K562 (cell line): ENCODE measurements at regions not wholly inside any gene's neighbourhood (a gene's known extent, or its start where the extent isn't known, plus 50 kb on each side); places are given as distances from the start of the nearest gene placed in this dataset.

Experiments
- BACH1 ChIP-seq: fragments of 200-800 bp; sonication (Bioruptor generic); IDR thresholded peaks from 2 replicates; pipeline ENCODE4 v1.6.1; 2016; ENCODE audit warnings: missing genetic modification characterization, missing compliant biosample characterization
- CTCF ChIP-seq, 3 experiments: IDR thresholded peaks in 2 of 3; conservative IDR thresholded peaks in 1 of 3; 2 replicates each; pipeline ENCODE4 v1.5.1; 2011 to 2012; ENCODE audit warnings: low read length in 3 of 3, mild to moderate bottlenecking in 3 of 3, control low read depth in 2 of 3, improper control_type of control experiment in 1 of 3, inconsistent platforms in 1 of 3, low read depth in 1 of 3, mixed read lengths in 1 of 3, moderate library complexity in 1 of 3; ENCODE audit not compliant: insufficient read depth in 2 of 3
- ETV5 ChIP-seq: sonication (generic); formaldehyde crosslinking; IDR thresholded peaks from 2 replicates; pipeline ENCODE4 v1.4.0; 2020; ENCODE audit warnings: low read depth, mild to moderate bottlenecking, missing genetic modification reagents
- FOSL1 ChIP-seq: fragments of 200-800 bp; sonication (Bioruptor generic); conservative IDR thresholded peaks from 2 replicates; pipeline ENCODE4 v1.6.1; 2016; ENCODE audit warnings: missing genetic modification characterization, missing compliant biosample characterization
- NR4A1 ChIP-seq, 2 experiments: fragments of 250-450 bp in 1 of 2; fragments of 450-650 bp in 1 of 2; sonication (Bioruptor Pico) in 1 of 2; IDR thresholded peaks; 2 replicates each; pipeline versions ENCODE4 v1.4.0 to v1.6.1; 2016 to 2020; ENCODE audit warnings: mild to moderate bottlenecking in 2 of 2, missing compliant biosample characterization in 1 of 2, missing genetic modification characterization in 1 of 2, moderate library complexity in 1 of 2
- PHF8 ChIP-seq: fragments of 200-600 bp; sonication (generic); IDR thresholded peaks from 2 replicates; pipeline ENCODE4 v1.6.1; 2012; ENCODE audit warnings: mixed run types, mild to moderate bottlenecking, inconsistent platforms, low read length, moderate library complexity, borderline replicate concordance
- ZBTB7A ChIP-seq: IDR thresholded peaks from 2 replicates; pipeline ENCODE4 v1.6.1; 2011; ENCODE audit warnings: low read depth, mild to moderate bottlenecking, low read length, moderate library complexity, borderline replicate concordance; ENCODE audit not compliant: control insufficient read depth
- ZNF253 ChIP-seq: fragments of 250-450 bp; sonication (Bioruptor Pico); conservative IDR thresholded peaks from 2 replicates; pipeline ENCODE4 v1.6.1; 2021; ENCODE audit warnings: mild to moderate bottlenecking
- ZNF41 ChIP-seq: fragments of 250-450 bp; sonication (Bioruptor Pico); conservative IDR thresholded peaks from 2 replicates; pipeline ENCODE4 v1.4.0; 2020; ENCODE audit warnings: mild to moderate bottlenecking
- ZNF79 ChIP-seq: fragments of 250-450 bp; sonication (Bioruptor Pico); IDR thresholded peaks from 2 replicates; pipeline ENCODE4 v1.4.0; 2020; ENCODE audit warnings: low read depth, mild to moderate bottlenecking, moderate library complexity
- TF ChIP-seq, protein P1 (sequence below), 2 experiments: fragments of 200-800 bp in 1 of 2; sonication (Bioruptor generic) in 1 of 2; sonication (generic) in 1 of 2; formaldehyde crosslinking in 1 of 2; IDR thresholded peaks in 1 of 2; conservative IDR thresholded peaks in 1 of 2; 2 replicates each; pipeline versions ENCODE4 v1.5.0 to v1.6.1; 2016 to 2020; ENCODE audit warnings: missing compliant biosample characterization in 1 of 2, missing genetic modification characterization in 1 of 2, missing genetic modification reagents in 1 of 2

GRCh38 chr10:121242741-121243608, 355.3 kb downstream of the FGFR2 start:
- TF ChIP-seq ETV5 (CRISPR knock-in tag), result no peak
- TF ChIP-seq BACH1, result no peak
- no peak for TF ChIP-seq ZNF79
- TF ChIP-seq CTCF (IDR thresholded peaks at IDR 0.05 in 2 of 3, conservative IDR thresholded peaks at IDR 0.05 in 1 of 3; ENCODE audit: insufficient read depth in 2 of 3, low read depth in 1 of 3, low read length in 3 of 3), result no peak
- TF ChIP-seq NR4A1 (CRISPR knock-in tag; IDR thresholded peaks at IDR 0.05), result no peak
- TF ChIP-seq NR4A1 (tag; IDR thresholded peaks at IDR 0.05), result no peak
- no peak for TF ChIP-seq ZBTB7A
- no peak for TF ChIP-seq ZNF41 (CRISPR knock-in tag)
- TF ChIP-seq ZNF253, result no peak
- TF ChIP-seq, protein P1, sequence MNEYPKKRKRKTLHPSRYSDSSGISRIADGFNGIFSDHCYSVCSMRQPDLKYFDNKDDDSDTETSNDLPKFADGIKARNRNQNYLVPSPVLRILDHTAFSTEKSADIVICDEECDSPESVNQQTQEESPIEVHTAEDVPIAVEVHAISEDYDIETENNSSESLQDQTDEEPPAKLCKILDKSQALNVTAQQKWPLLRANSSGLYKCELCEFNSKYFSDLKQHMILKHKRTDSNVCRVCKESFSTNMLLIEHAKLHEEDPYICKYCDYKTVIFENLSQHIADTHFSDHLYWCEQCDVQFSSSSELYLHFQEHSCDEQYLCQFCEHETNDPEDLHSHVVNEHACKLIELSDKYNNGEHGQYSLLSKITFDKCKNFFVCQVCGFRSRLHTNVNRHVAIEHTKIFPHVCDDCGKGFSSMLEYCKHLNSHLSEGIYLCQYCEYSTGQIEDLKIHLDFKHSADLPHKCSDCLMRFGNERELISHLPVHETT (CRISPR knock-in tag; conservative IDR thresholded peaks at IDR 0.05 in 1 of 2, IDR thresholded peaks at IDR 0.05 in 1 of 2), result no peak
- TF ChIP-seq FOSL1, result no peak
- TF ChIP-seq PHF8, result no peak
